ENCODE measurements at regions not wholly inside any gene's neighbourhood (a gene's known extent, or its start where the extent isn't known, plus 50 kb on each side); places are given as distances from the start of the nearest gene placed in this dataset.

DNA sequence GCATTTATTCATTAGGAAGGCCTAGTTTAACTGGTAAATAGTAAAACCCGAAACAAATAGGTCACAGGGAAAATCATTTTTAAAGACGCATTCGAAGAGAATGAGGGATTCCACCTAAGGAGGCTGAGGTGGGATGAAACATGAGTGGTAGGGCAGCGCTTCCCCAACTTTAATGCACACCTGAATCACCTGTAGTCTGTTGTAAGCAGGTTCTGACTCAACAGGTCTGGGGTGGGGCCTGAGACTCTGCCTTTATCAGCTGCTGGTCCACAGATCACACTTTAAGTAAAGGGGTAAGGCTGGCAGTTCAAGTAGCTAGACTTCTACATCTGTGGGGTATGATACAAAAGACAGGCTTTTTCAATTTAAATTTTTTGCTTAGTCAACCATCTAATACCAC lies 223.5 kb upstream of the UBE2E2 start (continued):
- TF ChIP-seq, protein P1, sequence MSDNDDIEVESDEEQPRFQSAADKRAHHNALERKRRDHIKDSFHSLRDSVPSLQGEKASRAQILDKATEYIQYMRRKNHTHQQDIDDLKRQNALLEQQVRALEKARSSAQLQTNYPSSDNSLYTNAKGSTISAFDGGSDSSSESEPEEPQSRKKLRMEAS (IDR thresholded peaks at IDR 0.05): no peak
- TF ChIP-seq GTF2F1 (IDR thresholded peaks at IDR 0.05; ENCODE audit: borderline replicate concordance, low read depth, low read length) (no peak), CBX8 (IDR thresholded peaks at IDR 0.05; ENCODE audit: borderline replicate concordance, low read depth, low read length) (no peak), RAD21 (IDR thresholded peaks at IDR 0.05 in 1 of 2, conservative IDR thresholded peaks at IDR 0.05 in 1 of 2; ENCODE audit: low read depth in 2 of 2, low read length in 2 of 2) (no peak), SIRT6 (IDR thresholded peaks at IDR 0.05; ENCODE audit: low read length) (no peak), JUND (IDR thresholded peaks at IDR 0.05; ENCODE audit: low read length) (no peak)

Data from H1 (cell line).